GM19452 (cell line): ENCODE measurements at regions not wholly inside any gene's neighbourhood (a gene's known extent, or its start where the extent isn't known, plus 50 kb on each side); places are given as distances from the start of the nearest gene placed in this dataset.
"Not testable (repeated sequence)": the region's sequence is repeated elsewhere in the genome, so short reads cannot be mapped to it uniquely, and the experiment has no call there.

Experiments used
- ATAC-seq: cut with Tn5 transposase; IDR thresholded peaks from one replicate; pipeline ENCODE4 v1.9.1; 2021; ENCODE audit not compliant: unreplicated experiment

GRCh38 chr20:4476903-4477500, 209.3 kb upstream of the PRNP start:
- no peak for ATAC-seq

GRCh38 chr20:4472906-4473305, 213.3 kb upstream of the PRNP start:
- ATAC-seq = no peak

DNA sequence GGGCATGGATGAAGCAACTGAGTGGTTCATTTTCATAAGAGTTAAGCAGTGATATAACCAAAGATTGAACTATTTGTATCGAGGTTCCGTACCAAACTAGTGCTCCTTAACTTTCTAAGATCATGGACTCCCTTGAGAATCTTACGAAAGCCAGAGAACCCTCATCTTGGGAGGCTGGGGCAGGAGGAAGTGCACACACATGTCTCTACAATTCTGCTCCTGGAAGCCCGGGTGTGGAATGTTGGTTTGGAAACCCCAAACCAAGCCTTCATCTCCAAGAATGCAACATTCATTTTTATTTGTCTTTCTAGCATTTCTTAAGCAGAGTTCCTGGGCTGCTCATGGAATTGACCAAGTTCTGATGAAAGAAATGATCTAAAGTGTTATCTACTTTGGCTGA, 215.0 kb upstream of the PRNP start:
- ATAC-seq = no peak

GRCh38 chr20:4470375-4470774, 215.9 kb upstream of the PRNP start:
- no peak for ATAC-seq

- ATAC-seq = no peak
Measured at GRCh38 chr20:4469910-4470309, 216.3 kb upstream of the PRNP start.

GRCh38 chr20:4468114-4468513, 218.1 kb upstream of the PRNP start:
- no peak for ATAC-seq

DNA sequence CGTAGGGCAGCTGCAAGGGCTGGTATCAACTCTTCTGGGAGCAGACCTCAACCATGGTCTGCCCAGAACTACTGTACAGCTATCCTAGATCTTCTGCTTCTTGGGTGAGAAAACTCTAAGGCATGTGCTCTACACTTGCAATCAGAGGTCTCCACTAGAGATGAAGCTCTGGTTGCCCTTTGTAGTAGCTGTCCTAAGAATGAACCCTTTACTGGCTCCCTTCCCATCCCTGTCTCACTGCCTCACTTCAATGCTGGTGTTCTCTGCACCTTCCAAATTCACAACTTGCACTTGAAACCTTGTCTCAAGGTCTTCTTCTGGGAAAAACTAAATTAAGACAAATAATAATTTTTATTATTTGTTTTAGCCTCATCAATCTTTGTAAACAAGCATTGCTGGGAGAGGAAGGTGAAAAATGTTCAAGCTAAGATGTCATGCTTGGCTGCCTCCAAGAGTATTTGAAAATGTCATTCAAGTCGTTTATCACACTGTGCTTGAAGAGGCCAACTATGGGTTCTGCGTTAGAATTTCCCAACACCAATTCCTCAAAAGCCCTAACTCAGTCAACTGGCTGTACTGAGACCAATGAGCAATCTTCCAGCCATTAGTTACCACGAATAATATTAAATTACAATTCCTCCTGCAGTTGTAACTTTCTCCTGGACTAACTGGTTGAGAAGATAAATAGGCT, 216.9 kb upstream of the ADRA1D start:
- ATAC-seq = no peak

DNA sequence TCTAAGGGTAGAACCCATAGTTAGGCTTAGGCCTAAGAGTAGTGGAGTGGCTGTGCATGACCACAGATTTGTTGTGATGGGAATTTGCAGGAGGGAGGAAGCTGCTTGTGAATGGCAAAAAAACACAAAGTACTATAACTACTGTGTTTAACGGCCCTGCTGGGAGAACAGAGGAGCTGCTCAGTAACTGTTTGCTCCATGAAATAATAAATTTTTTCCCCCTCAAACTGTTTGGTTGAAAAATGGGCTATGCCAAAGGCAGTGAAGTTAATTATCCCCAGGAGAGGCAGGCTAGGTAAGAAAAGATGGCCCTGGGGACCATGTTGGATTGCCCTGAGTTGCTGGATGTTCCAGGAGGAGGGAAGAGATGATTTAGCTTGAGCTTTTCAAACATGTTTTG, 216.1 kb upstream of the ADRA1D start:
- no peak for ATAC-seq

GRCh38 chr20:4462801-4463200, 213.7 kb upstream of the ADRA1D start:
- not testable (repeated sequence) for ATAC-seq

- no peak for ATAC-seq
Measured at GRCh38 chr20:4459081-4459480, 210.0 kb upstream of the ADRA1D start.

DNA sequence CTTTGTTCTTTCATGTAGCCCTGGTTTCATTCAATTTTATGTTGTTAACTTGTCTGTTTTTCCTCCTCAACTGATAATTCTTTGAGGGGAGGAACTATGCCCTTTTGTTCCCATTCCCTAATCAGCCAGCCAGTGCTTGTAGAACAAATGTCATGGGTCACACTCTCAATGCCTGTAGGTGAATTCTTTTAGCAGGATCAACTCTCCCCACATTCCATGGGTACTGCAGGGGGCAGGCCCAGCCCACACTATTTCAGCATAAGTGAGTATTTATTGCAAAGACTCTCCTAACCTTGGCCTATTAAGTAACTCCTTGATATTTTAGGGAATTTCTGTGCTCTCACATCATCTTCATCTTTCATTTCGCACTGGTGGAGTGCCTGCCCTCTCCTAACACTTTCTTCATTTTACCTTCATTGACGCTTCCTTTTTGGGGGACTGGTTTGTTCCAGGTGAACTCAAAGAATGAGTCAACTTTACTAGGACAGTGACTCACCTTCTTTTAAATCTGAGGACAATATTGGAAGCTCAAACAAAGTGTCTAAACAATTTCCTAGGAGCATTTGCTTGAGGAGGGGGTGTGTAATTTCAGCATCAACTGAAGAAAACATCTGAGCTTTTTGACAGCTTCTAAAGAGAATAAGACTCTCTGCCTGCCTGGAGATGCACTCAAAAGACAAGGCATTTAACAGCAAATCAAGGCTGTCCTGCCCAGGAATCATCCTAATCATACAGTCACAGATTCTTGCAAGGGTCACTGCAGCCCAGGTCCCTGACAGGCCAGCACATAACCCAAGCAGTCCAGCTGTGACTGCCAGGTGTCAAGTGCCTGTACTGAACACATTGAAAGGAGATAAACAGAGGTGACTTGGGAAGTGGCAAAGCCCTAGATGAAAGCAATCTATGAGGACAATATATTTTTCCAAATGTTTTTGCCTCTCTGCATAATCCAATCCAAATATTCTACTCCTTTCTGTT, 208.8 kb upstream of the ADRA1D start:
- no peak for ATAC-seq

DNA sequence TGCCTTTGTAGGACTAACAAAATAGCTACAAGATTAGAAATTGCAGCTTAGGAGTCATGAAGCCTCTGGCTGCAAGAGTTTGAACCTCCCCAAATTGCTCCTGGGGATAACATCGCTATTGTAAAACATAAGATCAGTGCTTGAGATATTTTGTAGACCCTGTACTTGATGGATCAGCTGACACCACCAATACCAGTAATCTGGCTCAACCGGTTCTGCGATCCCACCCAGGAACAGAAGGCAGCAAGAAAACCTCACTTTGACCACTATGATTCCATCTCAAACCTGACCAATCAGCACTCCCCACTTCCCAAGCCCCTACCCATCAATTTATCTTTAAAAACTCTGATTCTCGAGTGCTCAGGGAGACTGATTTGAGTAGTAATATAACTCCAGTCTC, 206.9 kb upstream of the ADRA1D start:
- no peak for ATAC-seq

GRCh38 chr20:4455301-4455701, 206.2 kb upstream of the ADRA1D start:
- no peak for ATAC-seq

- no peak for ATAC-seq
Measured at GRCh38 chr20:4454111-4454510, 205.0 kb upstream of the ADRA1D start.

DNA sequence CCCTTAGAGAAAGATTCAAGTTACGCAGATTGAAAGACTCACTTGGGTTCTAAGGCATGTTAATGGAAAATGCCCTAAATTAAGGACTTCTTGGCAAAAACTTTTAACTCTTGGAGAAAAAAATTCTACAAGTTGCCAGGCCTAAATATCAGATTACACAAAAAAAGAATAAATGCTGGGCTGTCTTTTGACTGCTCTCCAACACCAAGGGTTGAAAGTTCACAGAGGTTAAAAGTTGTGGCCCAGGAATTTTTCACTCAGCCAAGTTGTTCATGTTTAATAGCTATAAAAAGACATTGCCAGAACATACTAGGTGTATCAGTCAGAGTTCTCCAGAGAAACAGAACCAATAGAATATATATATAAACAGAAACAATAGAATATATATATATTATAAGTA, 204.3 kb upstream of the ADRA1D start:
- ATAC-seq = no peak

- ATAC-seq = no peak
Measured at GRCh38 chr20:4451487-4452081, 202.5 kb upstream of the ADRA1D start.

- ATAC-seq = no peak
Measured at GRCh38 chr20:4449957-4450715, 201.0 kb upstream of the ADRA1D start.

DNA sequence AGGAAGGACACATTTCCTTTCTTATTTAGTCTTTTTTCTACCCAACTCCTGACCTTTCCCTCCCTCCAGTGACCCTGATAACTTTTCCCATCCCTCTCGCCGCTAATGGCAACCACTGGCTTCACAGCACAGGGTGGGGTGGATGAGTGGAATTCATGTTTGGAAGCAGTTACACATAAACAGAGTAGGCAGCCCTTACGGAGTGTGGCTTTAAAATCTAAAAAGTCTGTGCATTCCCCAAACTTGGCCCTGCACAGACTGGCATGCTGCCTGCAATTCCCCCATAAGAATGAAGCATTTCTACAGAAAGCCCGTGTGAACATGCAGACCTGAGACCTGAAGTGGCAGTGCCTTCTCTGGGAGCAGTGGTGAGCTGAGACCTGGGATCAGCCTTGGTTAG, 196.7 kb upstream of the ADRA1D start:
- no peak for ATAC-seq

- no peak for ATAC-seq
Measured at GRCh38 chr20:4445331-4445730, 196.2 kb upstream of the ADRA1D start.

GRCh38 chr20:4444404-4444803, 195.3 kb upstream of the ADRA1D start:
- no peak for ATAC-seq

DNA sequence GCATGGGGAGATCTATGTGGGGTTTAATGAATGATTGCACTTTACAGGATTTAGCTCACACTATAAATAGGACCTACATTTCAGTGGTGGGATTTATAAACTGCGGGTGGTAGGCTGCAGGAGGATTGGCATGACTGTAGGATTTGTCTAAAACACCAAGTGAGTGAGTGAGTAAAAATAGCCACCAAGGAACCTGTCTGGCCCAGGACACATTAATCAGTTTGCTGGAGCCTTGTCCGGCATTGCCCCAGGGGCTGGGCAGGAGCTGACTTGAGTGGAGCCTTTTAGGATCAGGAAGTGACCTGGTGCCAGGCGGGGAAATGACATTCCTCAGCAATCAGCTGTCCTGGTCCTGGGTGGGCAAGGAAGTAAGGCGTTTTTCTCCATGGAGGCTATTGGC, 193.9 kb upstream of the ADRA1D start:
- no peak for ATAC-seq
